H9 (cell line): ENCODE measurements at regions not wholly inside any gene's neighbourhood (a gene's known extent, or its start where the extent isn't known, plus 50 kb on each side); places are given as distances from the start of the nearest gene placed in this dataset.

Source experiments
- DNase-seq: peaks from one replicate; pipeline ENCODE4 v3.0.0-alpha.2; 2017
- H2AFZ ChIP-seq: one replicate; pipeline ENCODE4 v1.6.1; 2013; ENCODE audit warnings: mild to moderate bottlenecking, low read length, control low read depth, moderate library complexity
- H2AK5ac ChIP-seq: 2 replicates; pipeline ENCODE4 v1.6.1; 2013; ENCODE audit warnings: low read length, control low read depth, mixed read lengths; ENCODE audit not compliant: insufficient read length
- H2BK120ac ChIP-seq: one replicate; pipeline ENCODE4 v1.6.1; 2013; ENCODE audit warnings: low read depth, mild to moderate bottlenecking, low read length, control low read depth, inconsistent platforms; ENCODE audit not compliant: poor library complexity, severe bottlenecking
- H2BK12ac ChIP-seq: 2 replicates; pipeline ENCODE4 v1.6.1; 2013; ENCODE audit warnings: low read length, control low read depth, mixed read lengths, low read depth; ENCODE audit not compliant: insufficient read length
- H2BK15ac ChIP-seq: 2 replicates; pipeline ENCODE4 v1.6.1; 2013; ENCODE audit warnings: low read depth, low read length, control low read depth
- H2BK20ac ChIP-seq: one replicate; pipeline ENCODE4 v1.6.1; 2013; ENCODE audit warnings: low read depth, mild to moderate bottlenecking, low read length, control low read depth, inconsistent platforms; ENCODE audit not compliant: poor library complexity, severe bottlenecking
- H2BK5ac ChIP-seq: 2 replicates; pipeline ENCODE4 v1.6.1; 2013; ENCODE audit warnings: low read length, control low read depth, mixed read lengths; ENCODE audit not compliant: insufficient read length
- H3K14ac ChIP-seq: 2 replicates; pipeline ENCODE4 v1.6.1; 2013; ENCODE audit warnings: low read length, control low read depth; ENCODE audit not compliant: insufficient read depth
- H3K18ac ChIP-seq: 2 replicates; pipeline ENCODE4 v1.6.1; 2013; ENCODE audit warnings: low read depth, mild to moderate bottlenecking, mixed read lengths, low read length, control low read depth; ENCODE audit not compliant: insufficient read length
- H3K23ac ChIP-seq: 2 replicates; pipeline ENCODE4 v1.6.1; 2013; ENCODE audit warnings: low read length, control low read depth, mixed read lengths, low read depth; ENCODE audit not compliant: insufficient read length
- H3K23me2 ChIP-seq: 2 replicates; pipeline ENCODE4 v1.6.1; 2013; ENCODE audit warnings: low read depth, mild to moderate bottlenecking, mixed read lengths, low read length, control low read depth; ENCODE audit not compliant: insufficient read length, poor library complexity, severe bottlenecking
- H3K27ac ChIP-seq: 2 replicates; pipeline ENCODE4 v1.5.1; 2013; ENCODE audit warnings: low read length, control low read depth, mixed read lengths, low read depth; ENCODE audit not compliant: insufficient read length
- H3K27me3 ChIP-seq: 2 replicates; pipeline ENCODE4 v1.6.1; 2013; ENCODE audit warnings: low read length, control low read depth, inconsistent platforms; ENCODE audit not compliant: insufficient read depth
- H3K4ac ChIP-seq: 2 replicates; pipeline ENCODE4 v1.6.1; 2013; ENCODE audit warnings: low read depth, mild to moderate bottlenecking, control low read depth, inconsistent platforms, low read length, moderate library complexity
- H3K4me1 ChIP-seq: 2 replicates; pipeline ENCODE4 v1.6.1; 2013; ENCODE audit warnings: low read length, control low read depth, inconsistent platforms; ENCODE audit not compliant: insufficient read depth
- H3K4me2 ChIP-seq: 2 replicates; pipeline ENCODE4 v1.6.1; 2013; ENCODE audit warnings: low read length, control low read depth, mixed read lengths; ENCODE audit not compliant: insufficient read length, insufficient read depth
- H3K56ac ChIP-seq: 2 replicates; pipeline ENCODE4 v1.6.1; 2013; ENCODE audit warnings: low read depth, mild to moderate bottlenecking, mixed read lengths, low read length, control low read depth; ENCODE audit not compliant: insufficient read length
- H3K79me1 ChIP-seq: 2 replicates; pipeline ENCODE4 v1.6.1; 2013; ENCODE audit warnings: low read depth, mild to moderate bottlenecking, moderate library complexity, low read length, control low read depth, inconsistent platforms; ENCODE audit not compliant: insufficient read depth, poor library complexity, severe bottlenecking
- H3K79me2 ChIP-seq: 2 replicates; pipeline ENCODE4 v1.6.1; 2013; ENCODE audit warnings: low read length, control low read depth, inconsistent platforms; ENCODE audit not compliant: insufficient read depth
- H3K9ac ChIP-seq: 2 replicates; pipeline ENCODE4 v1.6.1; 2013; ENCODE audit warnings: low read length, control low read depth, mixed read lengths; ENCODE audit not compliant: insufficient read length; ENCODE audit errors: extremely low read depth
- H3K9me3 ChIP-seq: one replicate; pipeline ENCODE4 v1.6.1; 2013; ENCODE audit warnings: low read depth, low read length, inconsistent platforms; ENCODE audit not compliant: control insufficient read depth
- H3T11ph ChIP-seq: one replicate; pipeline ENCODE4 v1.6.1; 2013; ENCODE audit warnings: mild to moderate bottlenecking, low read length, control low read depth, inconsistent platforms
- H4K20me1 ChIP-seq: one replicate; pipeline ENCODE4 v1.6.1; 2013; ENCODE audit not compliant: control insufficient read depth, insufficient read length, insufficient read depth
- H4K5ac ChIP-seq: 2 replicates; pipeline ENCODE4 v1.6.1; 2013; ENCODE audit warnings: low read depth, mild to moderate bottlenecking, mixed read lengths, low read length, control low read depth; ENCODE audit not compliant: insufficient read length
- H4K8ac ChIP-seq: replicated peaks from 2 replicates; pipeline ENCODE4 v1.6.1; 2013; ENCODE audit warnings: low read length, control low read depth, mixed read lengths, low read depth; ENCODE audit not compliant: insufficient read length
- H4K91ac ChIP-seq: 2 replicates; pipeline ENCODE4 v1.6.1; 2013; ENCODE audit warnings: low read depth, mild to moderate bottlenecking, moderate library complexity, mixed read lengths, low read length, control low read depth; ENCODE audit not compliant: insufficient read length
- H3K27ac Mint-ChIP-seq, 3 experiments: 2 replicates in 2 of 3; 3 replicates in 1 of 3; pipeline ENCODE4 v1.8.0; 2020 to 2021; ENCODE audit warnings: mixed read lengths in 3 of 3, mild to moderate bottlenecking in 1 of 3, moderate library complexity in 1 of 3
- H3K27me3 Mint-ChIP-seq: 2 replicates; pipeline ENCODE4 v1.8.0; 2021; ENCODE audit warnings: low read depth, mild to moderate bottlenecking, moderate library complexity, mixed read lengths
- H3K36me3 Mint-ChIP-seq, 3 experiments: 2 replicates in 2 of 3; 3 replicates in 1 of 3; pipeline ENCODE4 v1.8.0; 2020 to 2021; ENCODE audit warnings: low read depth in 3 of 3, mixed read lengths in 3 of 3; ENCODE audit not compliant: insufficient read depth in 1 of 3
- H3K4me1 Mint-ChIP-seq, 2 experiments: 2 replicates each; pipeline ENCODE4 v1.8.0; 2020; ENCODE audit warnings: mixed read lengths in 2 of 2
- H3K4me3 Mint-ChIP-seq, 2 experiments: 2 replicates in 1 of 2; 3 replicates in 1 of 2; pipeline ENCODE4 v1.8.0; 2020 to 2021; ENCODE audit warnings: mild to moderate bottlenecking in 2 of 2, mixed read lengths in 2 of 2, moderate library complexity in 1 of 2
- H3K9me3 Mint-ChIP-seq, 2 experiments: 2 replicates in 1 of 2; 3 replicates in 1 of 2; pipeline ENCODE4 v1.8.0; 2020; ENCODE audit warnings: mild to moderate bottlenecking in 2 of 2, mixed read lengths in 2 of 2, moderate library complexity in 1 of 2
- WGBS: extraction: QIAGEN DNeasy Blood & Tissue Kit; methylation state at CpG from one replicate; pipeline ENCODE4 v1.1.7; 2013; ENCODE audit warnings: missing lambda C conversion rate, low lambda C conversion rate, mixed read lengths; ENCODE audit not compliant: insufficient read length; ENCODE audit errors: extremely low coverage; 5-methylcytosine and 5-hydroxymethylcytosine counted together
- TF ChIP-seq, protein P1 (sequence below): fragments of 200-600 bp; sonication (generic); conservative IDR thresholded peaks from 3 replicates; pipeline ENCODE4 v1.8.0; 2021; ENCODE audit warnings: antibody characterized with exemption, mild to moderate bottlenecking

DNA sequence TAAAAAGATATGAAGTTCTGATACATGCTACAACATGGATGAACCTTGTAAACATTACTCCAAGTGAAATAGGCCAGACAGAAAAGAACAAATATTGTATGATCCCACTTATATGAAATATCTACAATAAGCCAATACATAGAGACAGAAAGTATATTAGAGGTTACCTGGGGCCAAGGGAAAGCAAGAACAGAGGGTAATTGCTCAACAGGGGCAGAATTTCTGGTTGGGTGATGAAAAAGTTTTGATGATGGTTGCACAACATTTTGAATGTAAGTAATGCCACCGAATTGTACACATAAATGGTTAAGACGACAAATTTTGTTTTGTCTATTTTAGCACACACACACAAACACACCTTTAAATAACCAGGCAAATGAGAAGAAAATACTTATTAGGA is 268.4 kb downstream of the FOXO1 start:
- H3K4me2 ChIP-seq, result no peak overlapping the region
- no peaks in the 10 kb centered on the region for H4K20me1 ChIP-seq
- no CpG with 5 or more reads among the region's 2 CpGs for WGBS
- peaks cover 0 to 7% of the 10 kb centered on the region in 2 experiments; a peak in 2 of 5 replicates for H3K9me3 Mint-ChIP-seq
- H3K9ac ChIP-seq, result no peak overlapping the region
- H3K27ac ChIP-seq, result no peak overlapping the region
- H3K4ac ChIP-seq, result no peak overlapping the region
- H2BK5ac ChIP-seq, result no peak overlapping the region
- no peak overlapping the region for H3K4me3 Mint-ChIP-seq
- H2AFZ ChIP-seq, result no peak overlapping the region
- no peak overlapping the region for H3K56ac ChIP-seq
- no peak overlapping the region for H4K91ac ChIP-seq
- H3K27me3 ChIP-seq, result no peaks in the 10 kb centered on the region
- no peak overlapping the region for H2BK12ac ChIP-seq
- H4K5ac ChIP-seq, result no peak overlapping the region
- no peak overlapping the region for H3K14ac ChIP-seq
- no peaks in the 10 kb centered on the region for H3K23me2 ChIP-seq
- H3K4me1 ChIP-seq, result no peaks in the 10 kb centered on the region; the same call in 1 of the 2 replicates
- no peaks in the 10 kb centered on the region for H3K79me1 ChIP-seq
- TF ChIP-seq, protein P1, sequence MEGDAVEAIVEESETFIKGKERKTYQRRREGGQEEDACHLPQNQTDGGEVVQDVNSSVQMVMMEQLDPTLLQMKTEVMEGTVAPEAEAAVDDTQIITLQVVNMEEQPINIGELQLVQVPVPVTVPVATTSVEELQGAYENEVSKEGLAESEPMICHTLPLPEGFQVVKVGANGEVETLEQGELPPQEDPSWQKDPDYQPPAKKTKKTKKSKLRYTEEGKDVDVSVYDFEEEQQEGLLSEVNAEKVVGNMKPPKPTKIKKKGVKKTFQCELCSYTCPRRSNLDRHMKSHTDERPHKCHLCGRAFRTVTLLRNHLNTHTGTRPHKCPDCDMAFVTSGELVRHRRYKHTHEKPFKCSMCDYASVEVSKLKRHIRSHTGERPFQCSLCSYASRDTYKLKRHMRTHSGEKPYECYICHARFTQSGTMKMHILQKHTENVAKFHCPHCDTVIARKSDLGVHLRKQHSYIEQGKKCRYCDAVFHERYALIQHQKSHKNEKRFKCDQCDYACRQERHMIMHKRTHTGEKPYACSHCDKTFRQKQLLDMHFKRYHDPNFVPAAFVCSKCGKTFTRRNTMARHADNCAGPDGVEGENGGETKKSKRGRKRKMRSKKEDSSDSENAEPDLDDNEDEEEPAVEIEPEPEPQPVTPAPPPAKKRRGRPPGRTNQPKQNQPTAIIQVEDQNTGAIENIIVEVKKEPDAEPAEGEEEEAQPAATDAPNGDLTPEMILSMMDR, result no peak
- no peaks in the 10 kb centered on the region for H3K9me3 ChIP-seq
- no peak overlapping the region for H2AK5ac ChIP-seq
- no peak overlapping the region for H3K23ac ChIP-seq
- no peaks in the 10 kb centered on the region for H3K27me3 Mint-ChIP-seq
- H3K79me2 ChIP-seq, result no peaks in the 10 kb centered on the region
- no peak overlapping the region for H2BK120ac ChIP-seq
- H3K36me3 Mint-ChIP-seq, result peaks cover 0 to 7% (median 0%) of the 10 kb centered on the region in 3 experiments; a peak in 4 of 7 replicates
- no peak overlapping the region for H3T11ph ChIP-seq
- no peak overlapping the region for H2BK15ac ChIP-seq
- H4K8ac ChIP-seq, result no peak overlapping the region
- peaks cover 9% of the 10 kb centered on the region in 2 experiments for H3K4me1 Mint-ChIP-seq
- DNase-seq, result no peak
- H3K27ac Mint-ChIP-seq, result no peak overlapping the region
- H2BK20ac ChIP-seq, result no peak overlapping the region
- H3K18ac ChIP-seq, result no peak overlapping the region
